Kidney capillary endothelial cell (primary cell): ENCODE measurements at regions not wholly inside any gene's neighbourhood (a gene's known extent, or its start where the extent isn't known, plus 50 kb on each side); places are given as distances from the start of the nearest gene placed in this dataset.

Experiments used
- DNase-seq: peaks from one replicate; pipeline ENCODE4 v3.0.0-alpha.2; 2018; ENCODE audit warnings: low spot score

GRCh38 chr10:128373831-128374230 is 247.6 kb upstream of the MKI67 start:
- DNase-seq = no peak

GRCh38 chr10:128375171-128375570 is 248.9 kb upstream of the MKI67 start:
- no peak for DNase-seq

- no peak for DNase-seq
Measured at GRCh38 chr10:128377364-128377987, 251.3 kb upstream of the MKI67 start.

GRCh38 chr10:128377988-128378387 is 251.8 kb upstream of the MKI67 start:
- DNase-seq = no peak

GRCh38 chr10:128380946-128381345 is 254.7 kb upstream of the MKI67 start:
- no peak for DNase-seq

- DNase-seq = no peak
Measured at GRCh38 chr10:128382225-128382624, 256.0 kb upstream of the MKI67 start.

- no peak for DNase-seq
Measured at GRCh38 chr10:128384831-128385230, 258.6 kb upstream of the MKI67 start.

GRCh38 chr10:128386231-128386630 is 260.0 kb upstream of the MKI67 start:
- DNase-seq = no peak

GRCh38 chr10:128386816-128387604 is 260.8 kb upstream of the MKI67 start:
- DNase-seq = no peak

- no peak for DNase-seq
Measured at GRCh38 chr10:128390596-128390995, 264.4 kb upstream of the MKI67 start.

- no peak for DNase-seq
Measured at GRCh38 chr10:128393546-128393945, 267.3 kb upstream of the MKI67 start.

- no peak for DNase-seq
Measured at GRCh38 chr10:128398118-128398517, 271.9 kb upstream of the MKI67 start.

- DNase-seq = no peak
Measured at GRCh38 chr10:128398999-128399398, 272.8 kb upstream of the MKI67 start.

- DNase-seq = no peak
Measured at GRCh38 chr10:128400564-128400963, 274.3 kb upstream of the MKI67 start.

- DNase-seq = no peak
Measured at GRCh38 chr10:128405450-128405849, 279.2 kb upstream of the MKI67 start.

GRCh38 chr10:128411643-128412042 is 285.4 kb upstream of the MKI67 start:
- no peak for DNase-seq

GRCh38 chr10:128414568-128414967 is 288.3 kb upstream of the MKI67 start:
- DNase-seq = no peak

- no peak for DNase-seq
Measured at GRCh38 chr10:128416231-128416630, 290.0 kb upstream of the MKI67 start.

- DNase-seq = no peak
Measured at GRCh38 chr10:128417826-128418225, 291.6 kb upstream of the MKI67 start.

GRCh38 chr10:128418819-128419218 is 292.6 kb upstream of the MKI67 start:
- no peak for DNase-seq

GRCh38 chr10:128419466-128420019 is 293.3 kb upstream of the MKI67 start:
- DNase-seq = no peak

GRCh38 chr10:128420623-128421022 is 294.4 kb upstream of the MKI67 start:
- no peak for DNase-seq

- no peak for DNase-seq
Measured at GRCh38 chr10:128421371-128422160, 295.3 kb upstream of the MKI67 start.
